ENCODE measurements at regions not wholly inside any gene's neighbourhood (a gene's known extent, or its start where the extent isn't known, plus 50 kb on each side); places are given as distances from the start of the nearest gene placed in this dataset.
A peak's percentile ranks its signal among the peaks of the same experiment; 100 is the strongest.

GRCh38 chr5:165143741-165144140 lies 1638.3 kb downstream of the MAT2B start:
- WGBS, 2 donors = 35 to 38% methylated on average over 4 of the region's 4 CpGs

GRCh38 chr5:165149431-165149830 lies 1644.0 kb downstream of the MAT2B start:
- ATAC-seq = no peak
- FAIRE-seq = no peak
- Histone ChIP-seq H3K9me3 (no peaks in the 10 kb centered on the region), H3K36me3 (no peaks in the 10 kb centered on the region), H3K27me3 (no peaks in the 10 kb centered on the region), H3K27ac (no peak overlapping the region), H3K4me3 (no peak overlapping the region), H3K4me1 (no peaks in the 10 kb centered on the region)
- DNase-seq = no peak
- no peak for TF ChIP-seq CTCF (IDR thresholded peaks at IDR 0.05)
- WGBS, 2 donors = 85 to 96% methylated on average over 1 of the region's 1 CpG
- intact Hi-C loops (cut with DNase I) = no loop called here

More at GRCh38 chr5:165143741-165144140, 1638.3 kb downstream of the MAT2B start:
- no peaks in the 10 kb centered on the region for H3K9me3 ChIP-seq
- no peak overlapping the region for H3K27ac ChIP-seq
- H3K27me3 ChIP-seq = no peaks in the 10 kb centered on the region
- intact Hi-C loops (cut with DNase I) = no loop called here
- ATAC-seq = no peak
- no peaks in the 10 kb centered on the region for H3K36me3 ChIP-seq
- no peak for FAIRE-seq
- TF ChIP-seq CTCF (IDR thresholded peaks at IDR 0.05) = no peak
- no peak overlapping the region for H3K4me3 ChIP-seq
- no peaks in the 10 kb centered on the region for H3K4me1 ChIP-seq
- DNase-seq = no peak

- ATAC-seq (peak in 1 of 4 donors; percentile 48), FAIRE-seq (no peak), DNase-seq (no peak)
- Histone ChIP-seq H3K27ac (no peak overlapping the region), H3K4me1 (no peaks in the 10 kb centered on the region), H3K9me3 (no peaks in the 10 kb centered on the region), H3K4me3 (no peak overlapping the region), H3K27me3 (no peaks in the 10 kb centered on the region), H3K36me3 (no peaks in the 10 kb centered on the region)
- no peak for TF ChIP-seq CTCF (IDR thresholded peaks at IDR 0.05)
- intact Hi-C loops (cut with DNase I) = no loop called here
- WGBS, 2 donors = 31 to 39% methylated on average over 2 of the region's 2 CpGs
These were observed 1646.6 kb downstream of the MAT2B start for GRCh38 chr5:165152058-165152457.

- FAIRE-seq = no peak
- ATAC-seq = no peak
- H3K9me3 ChIP-seq = no peaks in the 10 kb centered on the region
These were observed 1651.8 kb downstream of the MAT2B start for GRCh38 chr5:165157219-165157618.

GRCh38 chr5:165161204-165161603 lies 1655.8 kb downstream of the MAT2B start:
- Histone ChIP-seq H3K4me3 (no peak overlapping the region), H3K27ac (no peak overlapping the region), H3K4me1 (no peaks in the 10 kb centered on the region), H3K9me3 (no peaks in the 10 kb centered on the region), H3K36me3 (no peaks in the 10 kb centered on the region), H3K27me3 (no peaks in the 10 kb centered on the region)
- TF ChIP-seq CTCF (IDR thresholded peaks at IDR 0.05) = no peak
- FAIRE-seq = no peak
- WGBS, 2 donors = 72 to 79% methylated on average over 6 of the region's 6 CpGs
- no peak for ATAC-seq
- DNase-seq = no peak
- intact Hi-C loops (cut with DNase I) = no loop called here

More at GRCh38 chr5:165157219-165157618, 1651.8 kb downstream of the MAT2B start:
- 62 to 81% methylated on average over 1 of the region's 1 CpG for WGBS, 2 donors
- H3K36me3 ChIP-seq = no peaks in the 10 kb centered on the region
- no peak for TF ChIP-seq CTCF (IDR thresholded peaks at IDR 0.05)
- H3K27ac ChIP-seq = no peak overlapping the region
- no peak for DNase-seq
- no peaks in the 10 kb centered on the region for H3K27me3 ChIP-seq
- intact Hi-C loops (cut with DNase I) = no loop called here
- H3K4me3 ChIP-seq = no peak overlapping the region
- no peaks in the 10 kb centered on the region for H3K4me1 ChIP-seq

All from pancreas (tissue), 10 donors.